ENCODE measurements at regions not wholly inside any gene's neighbourhood (a gene's known extent, or its start where the extent isn't known, plus 50 kb on each side); places are given as distances from the start of the nearest gene placed in this dataset.

GRCh38 chr12:124647316-124647715 lies 79.9 kb upstream of the NCOR2 start:
- DNase-seq (ENCODE audit: low read depth, low spot score) (no peak), ATAC-seq (no peak)
- TF ChIP-seq CTCF (IDR thresholded peaks at IDR 0.05) (no peak), REST (IDR thresholded peaks at IDR 0.05; ENCODE audit: insufficient read depth in 1 of 2, low read depth in 2 of 2, low read length in 1 of 2) (no peak), TCF7L2 (IDR thresholded peaks at IDR 0.05; ENCODE audit: low read depth, low read length) (no peak), SIN3A (IDR thresholded peaks at IDR 0.05; ENCODE audit: borderline replicate concordance, insufficient read depth, low read depth, low read length) (no peak), POLR2AphosphoS5 (IDR thresholded peaks at IDR 0.05; ENCODE audit: low read depth, low read length) (no peak)
- Histone ChIP-seq H3K27ac (ENCODE audit: low read length) (no peak overlapping the region), H3K36me3 (ENCODE audit: control insufficient read depth, insufficient read depth, low read length) (no peaks in the 10 kb centered on the region), H3K4me1 (ENCODE audit: control insufficient read depth, insufficient read depth, low read length) (peaks cover 16% of the 10 kb centered on the region), H3K27me3 (ENCODE audit: control insufficient read depth, insufficient read depth, low read length) (no peaks in the 10 kb centered on the region), H3K9me3 (ENCODE audit: control insufficient read depth, insufficient read depth, low read depth, low read length) (0 out of 2 replicates have a peak, but pooled peaks cover 4% of the 10 kb centered on the region), H3K4me3 (ENCODE audit: low read depth in 2 of 2, low read length in 2 of 2) (no peak overlapping the region)
- ChIA-PET CTCF (no interaction called here), POLR2A (no interaction called here)
- no TSS peak for BruUV-seq (replicated peaks)
- intact Hi-C loops (cut with micrococcal nuclease; ENCODE audit: unreplicated experiment) (no loop called here), in situ Hi-C loops (cut with HindIII; ENCODE audit: low pct_unique_long_range_greater_than_20kb, low sequenced_read_pairs) (no loop called here)

- ATAC-seq (no peak; the same call in 1 of the 2 replicates), DNase-seq (ENCODE audit: low read depth, low spot score) (no peak)
- in situ Hi-C loops (cut with HindIII; ENCODE audit: low pct_unique_long_range_greater_than_20kb, low sequenced_read_pairs) (no loop called here), intact Hi-C loops (cut with micrococcal nuclease; ENCODE audit: unreplicated experiment) (no loop called here)
- 0 out of 2 replicates have a peak, but pooled peaks cover 4% of the 10 kb centered on the region for H3K9me3 ChIP-seq (ENCODE audit: control insufficient read depth, insufficient read depth, low read depth, low read length)
- H3K27ac ChIP-seq (ENCODE audit: low read length): peak overlapping the region; percentile 57
- no peak overlapping the region for H3K4me3 ChIP-seq (ENCODE audit: low read depth in 2 of 2, low read length in 2 of 2)
- POLR2A ChIA-PET: no interaction called here
- no peaks in the 10 kb centered on the region for H3K27me3 ChIP-seq (ENCODE audit: control insufficient read depth, insufficient read depth, low read length)
- no TSS peak for BruUV-seq (replicated peaks)
- CTCF ChIA-PET: no interaction called here
- TF ChIP-seq TCF7L2 (IDR thresholded peaks at IDR 0.05; ENCODE audit: low read depth, low read length) (no peak), CTCF (IDR thresholded peaks at IDR 0.05) (no peak), SIN3A (IDR thresholded peaks at IDR 0.05; ENCODE audit: borderline replicate concordance, insufficient read depth, low read depth, low read length) (no peak), REST (IDR thresholded peaks at IDR 0.05; ENCODE audit: insufficient read depth in 1 of 2, low read depth in 2 of 2, low read length in 1 of 2) (no peak), POLR2AphosphoS5 (IDR thresholded peaks at IDR 0.05; ENCODE audit: low read depth, low read length) (no peak)
- no peaks in the 10 kb centered on the region for H3K36me3 ChIP-seq (ENCODE audit: control insufficient read depth, insufficient read depth, low read length)
- H3K4me1 ChIP-seq (ENCODE audit: control insufficient read depth, insufficient read depth, low read length): peaks cover 14% of the 10 kb centered on the region
These were observed 79.2 kb upstream of the NCOR2 start for GRCh38 chr12:124646385-124647230.

All from Panc1 (cell line).